ENCODE measurements at regions not wholly inside any gene's neighbourhood (a gene's known extent, or its start where the extent isn't known, plus 50 kb on each side); places are given as distances from the start of the nearest gene placed in this dataset.

GRCh38 chr3:25863011-25863415 is 73.1 kb downstream of the OXSM start:
- no peaks in the 10 kb centered on the region for H3K79me2 ChIP-seq
- TF ChIP-seq CTCF (IDR thresholded peaks at IDR 0.05), result no peak
- no peak overlapping the region for H3K4me3 ChIP-seq (ENCODE audit: low read depth, low read length)
- H3K4me2 ChIP-seq (ENCODE audit: low read length), result no peak overlapping the region
- H2AFZ ChIP-seq, result no peak overlapping the region
- H3K27ac ChIP-seq, result no peak overlapping the region
- no peak overlapping the region for H3K9ac ChIP-seq
- no peaks in the 10 kb centered on the region for H3K36me3 ChIP-seq (ENCODE audit: control insufficient read depth, insufficient read depth, low read length)
- no peaks in the 10 kb centered on the region for H3K27me3 ChIP-seq (ENCODE audit: control insufficient read depth, insufficient read depth, low read length)
- no peaks in the 10 kb centered on the region for H3K9me3 ChIP-seq (ENCODE audit: control insufficient read depth, low read length)
- H3K4me1 ChIP-seq, result no peaks in the 10 kb centered on the region

GRCh38 chr3:25863416-25863959 is 73.6 kb downstream of the OXSM start:
- H3K27me3 ChIP-seq (ENCODE audit: control insufficient read depth, insufficient read depth, low read length), result no peaks in the 10 kb centered on the region
- H3K4me2 ChIP-seq (ENCODE audit: low read length), result no peak overlapping the region
- no peaks in the 10 kb centered on the region for H3K4me1 ChIP-seq
- TF ChIP-seq CTCF (IDR thresholded peaks at IDR 0.05), result no peak
- no peak overlapping the region for H3K4me3 ChIP-seq (ENCODE audit: low read depth, low read length)
- no peaks in the 10 kb centered on the region for H3K9me3 ChIP-seq (ENCODE audit: control insufficient read depth, low read length)
- H3K36me3 ChIP-seq (ENCODE audit: control insufficient read depth, insufficient read depth, low read length), result no peaks in the 10 kb centered on the region
- H3K9ac ChIP-seq, result no peak overlapping the region
- H2AFZ ChIP-seq, result no peak overlapping the region
- no peaks in the 10 kb centered on the region for H3K79me2 ChIP-seq
- H3K27ac ChIP-seq, result no peak overlapping the region

GRCh38 chr3:25870452-25870851 is 80.6 kb downstream of the OXSM start:
- Histone ChIP-seq H2AFZ (no peak overlapping the region), H3K27ac (no peak overlapping the region), H3K4me3 (ENCODE audit: low read depth, low read length) (no peak overlapping the region), H3K79me2 (no peaks in the 10 kb centered on the region), H3K4me1 (no peaks in the 10 kb centered on the region), H3K9ac (no peak overlapping the region), H3K9me3 (ENCODE audit: control insufficient read depth, low read length) (no peaks in the 10 kb centered on the region), H3K36me3 (ENCODE audit: control insufficient read depth, insufficient read depth, low read length) (no peaks in the 10 kb centered on the region), H3K4me2 (ENCODE audit: low read length) (no peak overlapping the region), H3K27me3 (ENCODE audit: control insufficient read depth, insufficient read depth, low read length) (no peaks in the 10 kb centered on the region)
- no peak for TF ChIP-seq CTCF (IDR thresholded peaks at IDR 0.05)

- no peaks in the 10 kb centered on the region for H3K36me3 ChIP-seq (ENCODE audit: control insufficient read depth, insufficient read depth, low read length)
- no peaks in the 10 kb centered on the region for H3K4me1 ChIP-seq
- H3K9me3 ChIP-seq (ENCODE audit: control insufficient read depth, low read length), result no peaks in the 10 kb centered on the region
- no peaks in the 10 kb centered on the region for H3K79me2 ChIP-seq
- H3K27me3 ChIP-seq (ENCODE audit: control insufficient read depth, insufficient read depth, low read length), result no peaks in the 10 kb centered on the region
- H3K27ac ChIP-seq, result no peak overlapping the region
- no peak overlapping the region for H2AFZ ChIP-seq
- H3K9ac ChIP-seq, result no peak overlapping the region
- no peak for TF ChIP-seq CTCF (IDR thresholded peaks at IDR 0.05)
- no peak overlapping the region for H3K4me3 ChIP-seq (ENCODE audit: low read depth, low read length)
- H3K4me2 ChIP-seq (ENCODE audit: low read length), result no peak overlapping the region
Measured at GRCh38 chr3:25872200-25872877, 82.4 kb downstream of the OXSM start.

GRCh38 chr3:25883492-25883891 is 93.6 kb downstream of the OXSM start:
- H3K36me3 ChIP-seq (ENCODE audit: control insufficient read depth, insufficient read depth, low read length), result no peaks in the 10 kb centered on the region
- no peak overlapping the region for H3K27ac ChIP-seq
- H3K27me3 ChIP-seq (ENCODE audit: control insufficient read depth, insufficient read depth, low read length), result no peaks in the 10 kb centered on the region
- no peak overlapping the region for H3K9ac ChIP-seq
- no peak overlapping the region for H3K4me2 ChIP-seq (ENCODE audit: low read length)
- H3K9me3 ChIP-seq (ENCODE audit: control insufficient read depth, low read length), result no peaks in the 10 kb centered on the region
- H3K4me1 ChIP-seq, result no peaks in the 10 kb centered on the region
- no peak overlapping the region for H3K4me3 ChIP-seq (ENCODE audit: low read depth, low read length)
- no peak for TF ChIP-seq CTCF (IDR thresholded peaks at IDR 0.05)
- H3K79me2 ChIP-seq, result no peaks in the 10 kb centered on the region
- no peak overlapping the region for H2AFZ ChIP-seq

Data from parathyroid adenoma (tissue), 2 donors.